H9 (cell line): ENCODE measurements at regions not wholly inside any gene's neighbourhood (a gene's known extent, or its start where the extent isn't known, plus 50 kb on each side); places are given as distances from the start of the nearest gene placed in this dataset.
A peak's percentile ranks its signal among the peaks of the same experiment; 100 is the strongest.

Source experiments
- DNase-seq: peaks from one replicate; pipeline ENCODE4 v3.0.0-alpha.2; 2017
- H2AFZ ChIP-seq: one replicate; pipeline ENCODE4 v1.6.1; 2013; ENCODE audit warnings: mild to moderate bottlenecking, low read length, control low read depth, moderate library complexity
- H2AK5ac ChIP-seq: 2 replicates; pipeline ENCODE4 v1.6.1; 2013; ENCODE audit warnings: low read length, control low read depth, mixed read lengths; ENCODE audit not compliant: insufficient read length
- H2BK120ac ChIP-seq: one replicate; pipeline ENCODE4 v1.6.1; 2013; ENCODE audit warnings: low read depth, mild to moderate bottlenecking, low read length, control low read depth, inconsistent platforms; ENCODE audit not compliant: poor library complexity, severe bottlenecking
- H2BK12ac ChIP-seq: 2 replicates; pipeline ENCODE4 v1.6.1; 2013; ENCODE audit warnings: low read length, control low read depth, mixed read lengths, low read depth; ENCODE audit not compliant: insufficient read length
- H2BK15ac ChIP-seq: 2 replicates; pipeline ENCODE4 v1.6.1; 2013; ENCODE audit warnings: low read depth, low read length, control low read depth
- H2BK20ac ChIP-seq: one replicate; pipeline ENCODE4 v1.6.1; 2013; ENCODE audit warnings: low read depth, mild to moderate bottlenecking, low read length, control low read depth, inconsistent platforms; ENCODE audit not compliant: poor library complexity, severe bottlenecking
- H2BK5ac ChIP-seq: 2 replicates; pipeline ENCODE4 v1.6.1; 2013; ENCODE audit warnings: low read length, control low read depth, mixed read lengths; ENCODE audit not compliant: insufficient read length
- H3K14ac ChIP-seq: 2 replicates; pipeline ENCODE4 v1.6.1; 2013; ENCODE audit warnings: low read length, control low read depth; ENCODE audit not compliant: insufficient read depth
- H3K18ac ChIP-seq: 2 replicates; pipeline ENCODE4 v1.6.1; 2013; ENCODE audit warnings: low read depth, mild to moderate bottlenecking, mixed read lengths, low read length, control low read depth; ENCODE audit not compliant: insufficient read length
- H3K23ac ChIP-seq: 2 replicates; pipeline ENCODE4 v1.6.1; 2013; ENCODE audit warnings: low read length, control low read depth, mixed read lengths, low read depth; ENCODE audit not compliant: insufficient read length
- H3K23me2 ChIP-seq: 2 replicates; pipeline ENCODE4 v1.6.1; 2013; ENCODE audit warnings: low read depth, mild to moderate bottlenecking, mixed read lengths, low read length, control low read depth; ENCODE audit not compliant: insufficient read length, poor library complexity, severe bottlenecking
- H3K27ac ChIP-seq: 2 replicates; pipeline ENCODE4 v1.5.1; 2013; ENCODE audit warnings: low read length, control low read depth, mixed read lengths, low read depth; ENCODE audit not compliant: insufficient read length
- H3K27me3 ChIP-seq: 2 replicates; pipeline ENCODE4 v1.6.1; 2013; ENCODE audit warnings: low read length, control low read depth, inconsistent platforms; ENCODE audit not compliant: insufficient read depth
- H3K4ac ChIP-seq: 2 replicates; pipeline ENCODE4 v1.6.1; 2013; ENCODE audit warnings: low read depth, mild to moderate bottlenecking, control low read depth, inconsistent platforms, low read length, moderate library complexity
- H3K4me1 ChIP-seq: 2 replicates; pipeline ENCODE4 v1.6.1; 2013; ENCODE audit warnings: low read length, control low read depth, inconsistent platforms; ENCODE audit not compliant: insufficient read depth
- H3K4me2 ChIP-seq: 2 replicates; pipeline ENCODE4 v1.6.1; 2013; ENCODE audit warnings: low read length, control low read depth, mixed read lengths; ENCODE audit not compliant: insufficient read length, insufficient read depth
- H3K56ac ChIP-seq: 2 replicates; pipeline ENCODE4 v1.6.1; 2013; ENCODE audit warnings: low read depth, mild to moderate bottlenecking, mixed read lengths, low read length, control low read depth; ENCODE audit not compliant: insufficient read length
- H3K79me1 ChIP-seq: 2 replicates; pipeline ENCODE4 v1.6.1; 2013; ENCODE audit warnings: low read depth, mild to moderate bottlenecking, moderate library complexity, low read length, control low read depth, inconsistent platforms; ENCODE audit not compliant: insufficient read depth, poor library complexity, severe bottlenecking
- H3K79me2 ChIP-seq: 2 replicates; pipeline ENCODE4 v1.6.1; 2013; ENCODE audit warnings: low read length, control low read depth, inconsistent platforms; ENCODE audit not compliant: insufficient read depth
- H3K9ac ChIP-seq: 2 replicates; pipeline ENCODE4 v1.6.1; 2013; ENCODE audit warnings: low read length, control low read depth, mixed read lengths; ENCODE audit not compliant: insufficient read length; ENCODE audit errors: extremely low read depth
- H3K9me3 ChIP-seq: one replicate; pipeline ENCODE4 v1.6.1; 2013; ENCODE audit warnings: low read depth, low read length, inconsistent platforms; ENCODE audit not compliant: control insufficient read depth
- H3T11ph ChIP-seq: one replicate; pipeline ENCODE4 v1.6.1; 2013; ENCODE audit warnings: mild to moderate bottlenecking, low read length, control low read depth, inconsistent platforms
- H4K20me1 ChIP-seq: one replicate; pipeline ENCODE4 v1.6.1; 2013; ENCODE audit not compliant: control insufficient read depth, insufficient read length, insufficient read depth
- H4K5ac ChIP-seq: 2 replicates; pipeline ENCODE4 v1.6.1; 2013; ENCODE audit warnings: low read depth, mild to moderate bottlenecking, mixed read lengths, low read length, control low read depth; ENCODE audit not compliant: insufficient read length
- H4K8ac ChIP-seq: replicated peaks from 2 replicates; pipeline ENCODE4 v1.6.1; 2013; ENCODE audit warnings: low read length, control low read depth, mixed read lengths, low read depth; ENCODE audit not compliant: insufficient read length
- H4K91ac ChIP-seq: 2 replicates; pipeline ENCODE4 v1.6.1; 2013; ENCODE audit warnings: low read depth, mild to moderate bottlenecking, moderate library complexity, mixed read lengths, low read length, control low read depth; ENCODE audit not compliant: insufficient read length
- H3K27ac Mint-ChIP-seq, 3 experiments: 2 replicates in 2 of 3; 3 replicates in 1 of 3; pipeline ENCODE4 v1.8.0; 2020 to 2021; ENCODE audit warnings: mixed read lengths in 3 of 3, mild to moderate bottlenecking in 1 of 3, moderate library complexity in 1 of 3
- H3K27me3 Mint-ChIP-seq: 2 replicates; pipeline ENCODE4 v1.8.0; 2021; ENCODE audit warnings: low read depth, mild to moderate bottlenecking, moderate library complexity, mixed read lengths
- H3K36me3 Mint-ChIP-seq, 3 experiments: 2 replicates in 2 of 3; 3 replicates in 1 of 3; pipeline ENCODE4 v1.8.0; 2020 to 2021; ENCODE audit warnings: low read depth in 3 of 3, mixed read lengths in 3 of 3; ENCODE audit not compliant: insufficient read depth in 1 of 3
- H3K4me1 Mint-ChIP-seq, 2 experiments: 2 replicates each; pipeline ENCODE4 v1.8.0; 2020; ENCODE audit warnings: mixed read lengths in 2 of 2
- H3K4me3 Mint-ChIP-seq, 2 experiments: 2 replicates in 1 of 2; 3 replicates in 1 of 2; pipeline ENCODE4 v1.8.0; 2020 to 2021; ENCODE audit warnings: mild to moderate bottlenecking in 2 of 2, mixed read lengths in 2 of 2, moderate library complexity in 1 of 2
- H3K9me3 Mint-ChIP-seq, 2 experiments: 2 replicates in 1 of 2; 3 replicates in 1 of 2; pipeline ENCODE4 v1.8.0; 2020; ENCODE audit warnings: mild to moderate bottlenecking in 2 of 2, mixed read lengths in 2 of 2, moderate library complexity in 1 of 2
- WGBS: extraction: QIAGEN DNeasy Blood & Tissue Kit; methylation state at CpG from one replicate; pipeline ENCODE4 v1.1.7; 2013; ENCODE audit warnings: missing lambda C conversion rate, low lambda C conversion rate, mixed read lengths; ENCODE audit not compliant: insufficient read length; ENCODE audit errors: extremely low coverage; 5-methylcytosine and 5-hydroxymethylcytosine counted together
- TF ChIP-seq, protein P1 (sequence below): fragments of 200-600 bp; sonication (generic); conservative IDR thresholded peaks from 3 replicates; pipeline ENCODE4 v1.8.0; 2021; ENCODE audit warnings: antibody characterized with exemption, mild to moderate bottlenecking

DNA sequence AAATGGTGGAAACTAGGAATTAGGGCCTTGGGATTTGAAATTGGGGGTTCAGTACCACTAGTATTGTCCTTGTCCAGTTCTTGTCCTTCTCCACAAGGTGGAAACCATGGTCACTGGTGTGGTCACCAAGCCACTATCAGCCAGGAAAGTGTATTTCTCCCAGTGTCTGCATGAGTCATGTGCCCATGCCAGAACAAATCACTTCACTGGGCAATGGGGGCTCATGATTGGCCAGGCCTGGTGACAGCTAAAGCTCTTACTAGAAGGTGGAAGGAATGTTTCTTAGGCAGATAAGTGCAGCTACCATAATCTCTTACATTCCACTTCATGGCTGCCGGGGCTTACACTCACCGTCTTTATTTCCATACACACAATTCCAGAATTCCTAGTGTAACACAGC is 124.8 kb upstream of the TACR1 start:
- H4K5ac ChIP-seq, result no peak overlapping the region
- no peak overlapping the region for H2AK5ac ChIP-seq
- no peaks in the 10 kb centered on the region for H3K79me2 ChIP-seq
- H3K36me3 Mint-ChIP-seq, result no peaks in the 10 kb centered on the region
- DNase-seq, result no peak
- H3K27me3 Mint-ChIP-seq, result peaks cover 2% of the 10 kb centered on the region; the same call in 1 of the 2 replicates
- H3K23me2 ChIP-seq, result no peaks in the 10 kb centered on the region
- H3K4me3 Mint-ChIP-seq, result no peak overlapping the region
- peak overlapping the region in 1 of 3 experiments; percentile 69; a peak in 1 of 7 replicates for H3K27ac Mint-ChIP-seq
- no peak overlapping the region for H4K8ac ChIP-seq
- no peak overlapping the region for H3K23ac ChIP-seq
- no peak overlapping the region for H4K91ac ChIP-seq
- H2BK5ac ChIP-seq, result no peak overlapping the region
- H3K56ac ChIP-seq, result no peak overlapping the region
- H4K20me1 ChIP-seq, result no peaks in the 10 kb centered on the region
- H2BK12ac ChIP-seq, result no peak overlapping the region
- H3K27me3 ChIP-seq, result no peaks in the 10 kb centered on the region
- H3K4me1 Mint-ChIP-seq, result peaks cover 25 to 26% of the 10 kb centered on the region in 2 experiments
- H3K4me1 ChIP-seq, result no peaks in the 10 kb centered on the region; the same call in 1 of the 2 replicates
- no peak overlapping the region for H3K9ac ChIP-seq
- no peak overlapping the region for H3K18ac ChIP-seq
- no peak overlapping the region for H3K27ac ChIP-seq
- no peak overlapping the region for H3K4me2 ChIP-seq
- H2BK120ac ChIP-seq, result no peak overlapping the region
- no peak overlapping the region for H2BK15ac ChIP-seq
- H2BK20ac ChIP-seq, result no peak overlapping the region
- H3K9me3 ChIP-seq, result no peaks in the 10 kb centered on the region
- TF ChIP-seq, protein P1, sequence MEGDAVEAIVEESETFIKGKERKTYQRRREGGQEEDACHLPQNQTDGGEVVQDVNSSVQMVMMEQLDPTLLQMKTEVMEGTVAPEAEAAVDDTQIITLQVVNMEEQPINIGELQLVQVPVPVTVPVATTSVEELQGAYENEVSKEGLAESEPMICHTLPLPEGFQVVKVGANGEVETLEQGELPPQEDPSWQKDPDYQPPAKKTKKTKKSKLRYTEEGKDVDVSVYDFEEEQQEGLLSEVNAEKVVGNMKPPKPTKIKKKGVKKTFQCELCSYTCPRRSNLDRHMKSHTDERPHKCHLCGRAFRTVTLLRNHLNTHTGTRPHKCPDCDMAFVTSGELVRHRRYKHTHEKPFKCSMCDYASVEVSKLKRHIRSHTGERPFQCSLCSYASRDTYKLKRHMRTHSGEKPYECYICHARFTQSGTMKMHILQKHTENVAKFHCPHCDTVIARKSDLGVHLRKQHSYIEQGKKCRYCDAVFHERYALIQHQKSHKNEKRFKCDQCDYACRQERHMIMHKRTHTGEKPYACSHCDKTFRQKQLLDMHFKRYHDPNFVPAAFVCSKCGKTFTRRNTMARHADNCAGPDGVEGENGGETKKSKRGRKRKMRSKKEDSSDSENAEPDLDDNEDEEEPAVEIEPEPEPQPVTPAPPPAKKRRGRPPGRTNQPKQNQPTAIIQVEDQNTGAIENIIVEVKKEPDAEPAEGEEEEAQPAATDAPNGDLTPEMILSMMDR, result no peak
- no peak overlapping the region for H3K4ac ChIP-seq
- no peak overlapping the region for H2AFZ ChIP-seq
- H3T11ph ChIP-seq, result no peak overlapping the region
- no CpG with 5 or more reads among the region's 2 CpGs for WGBS
- no peaks in the 10 kb centered on the region for H3K79me1 ChIP-seq
- no peak overlapping the region for H3K14ac ChIP-seq
- H3K9me3 Mint-ChIP-seq, result no peaks in the 10 kb centered on the region; a peak in 1 of 5 replicates
